OCI-LY7 (cell line): ENCODE measurements at regions not wholly inside any gene's neighbourhood (a gene's known extent, or its start where the extent isn't known, plus 50 kb on each side); places are given as distances from the start of the nearest gene placed in this dataset.

ENCODE experiments used
- BruUV-seq: library from RNA; stranded (reverse); fragments of 400-500 nt; replicated peaks from 2 replicates; lab custom pipeline; 2021; lab: Mats Ljungman, UMichigan
- CTCF ChIA-PET: fragments of 300-600 bp; sonication (Branson Sonifier 250); formaldehyde crosslinking; loops from one replicate; lab custom pipeline; 2022; ENCODE audit warnings: antibody characterized with exemption; ENCODE audit not compliant: unreplicated experiment; lab: Charles Lee
- POLR2A ChIA-PET: fragments of 300-600 bp; sonication (Branson Sonifier 250); formaldehyde crosslinking; loops from one replicate; lab custom pipeline; 2022; ENCODE audit warnings: antibody characterized with exemption; lab: Charles Lee
- DNase-seq: peaks from one replicate; pipeline ENCODE4 v3.0.0-alpha.2; 2015; ENCODE audit warnings: low spot score
- H2AFZ ChIP-seq: fragments of 200-600 bp; sonication (generic), shearing (Covaris generic); 2 replicates; pipeline ENCODE4 v1.6.1; 2014; ENCODE audit warnings: mild to moderate bottlenecking, antibody characterized with exemption, low read length, moderate library complexity
- H3K27ac ChIP-seq: fragments of 200-600 bp; sonication (generic); 2 replicates; pipeline ENCODE4 v1.5.1; 2014; ENCODE audit warnings: mixed run types, low read depth, mild to moderate bottlenecking, moderate library complexity, low read length, inconsistent platforms; ENCODE audit not compliant: poor library complexity, severe bottlenecking
- H3K36me3 ChIP-seq: fragments of 200-600 bp; sonication (generic); 2 replicates; pipeline ENCODE4 v1.6.1; 2014; ENCODE audit warnings: mild to moderate bottlenecking, antibody characterized with exemption, low read length, moderate library complexity, mixed read lengths; ENCODE audit not compliant: insufficient read depth
- H3K4me1 ChIP-seq: fragments of 200-600 bp; sonication (generic); 2 replicates; pipeline ENCODE4 v1.5.1; 2014; ENCODE audit warnings: mild to moderate bottlenecking, low read length; ENCODE audit not compliant: insufficient read depth, poor library complexity, severe bottlenecking
- H3K4me2 ChIP-seq: fragments of 200-600 bp; sonication (generic); 2 replicates; pipeline ENCODE4 v1.6.1; 2014; ENCODE audit warnings: mild to moderate bottlenecking, low read length
- H3K4me3 ChIP-seq: fragments of 200-600 bp; sonication (generic); 2 replicates; pipeline ENCODE4 v1.5.1; 2014; ENCODE audit warnings: mild to moderate bottlenecking, low read depth, low read length; ENCODE audit not compliant: poor library complexity, severe bottlenecking
- H3K79me2 ChIP-seq: fragments of 200-600 bp; sonication (generic); 2 replicates; pipeline ENCODE4 v1.6.1; 2016; ENCODE audit warnings: low read depth, mild to moderate bottlenecking, low read length, moderate library complexity, mixed read lengths; ENCODE audit not compliant: insufficient read depth
- H3K9me2 ChIP-seq: fragments of 200-600 bp; sonication (generic); 2 replicates; pipeline ENCODE4 v1.6.1; 2016; ENCODE audit warnings: mild to moderate bottlenecking, low read length, mixed read lengths; ENCODE audit not compliant: insufficient read depth
- H3K9me3 ChIP-seq: fragments of 200-600 bp; sonication (generic); 2 replicates; pipeline ENCODE4 v1.6.1; 2014; ENCODE audit warnings: mild to moderate bottlenecking, mixed run types, low read length, mixed read lengths
- H4K20me1 ChIP-seq: fragments of 200-600 bp; sonication (generic); 2 replicates; pipeline ENCODE4 v1.6.1; 2014; ENCODE audit warnings: mild to moderate bottlenecking, antibody characterized with exemption, low read length, moderate library complexity, mixed read lengths; ENCODE audit not compliant: insufficient read depth
- CTCF ChIP-seq: fragments of 200-600 bp; sonication (generic); conservative IDR thresholded peaks from 2 replicates; pipeline ENCODE4 v1.5.1; 2014; ENCODE audit warnings: mild to moderate bottlenecking, antibody characterized with exemption, low read length, moderate library complexity, mixed read lengths
- EZH2phosphoT487 ChIP-seq: fragments of 200-600 bp; sonication (generic); IDR thresholded peaks from 2 replicates; pipeline ENCODE4 v1.6.1; 2018; ENCODE audit warnings: low read depth, borderline replicate concordance, mild to moderate bottlenecking, mixed run types, antibody characterized with exemption, low read length, moderate library complexity, mixed read lengths
- intact Hi-C: fragments of 100-400 bp; cut with micrococcal nuclease; formaldehyde crosslinking; loops from one replicate; pipeline ENCODE4 v1.10.0; 2022; ENCODE audit not compliant: unreplicated experiment

- Histone ChIP-seq H3K4me1 (no peaks in the 10 kb centered on the region), H3K4me2 (no peak overlapping the region), H3K9me2 (no peaks in the 10 kb centered on the region), H3K79me2 (no peaks in the 10 kb centered on the region), H2AFZ (no peak overlapping the region), H3K9me3 (no peaks in the 10 kb centered on the region), H3K4me3 (no peak overlapping the region), H4K20me1 (no peaks in the 10 kb centered on the region), H3K27ac (no peak overlapping the region), H3K36me3 (no peaks in the 10 kb centered on the region)
- no peak for DNase-seq
- BruUV-seq, result no TSS peak
- intact Hi-C loops, result no loop called here
- TF ChIP-seq CTCF (no peak), EZH2phosphoT487 (no peak)
- POLR2A ChIA-PET, result no interaction called here
- CTCF ChIA-PET, result no interaction called here
These were observed 196.6 kb upstream of the KCNG1 start for GRCh38 chr20:51219544-51219943.

GRCh38 chr20:51218603-51219002, 195.7 kb upstream of the KCNG1 start:
- POLR2A ChIA-PET, result no interaction called here
- TF ChIP-seq EZH2phosphoT487, result no peak
- no peak for TF ChIP-seq CTCF
- H3K4me1 ChIP-seq, result no peaks in the 10 kb centered on the region

GRCh38 chr20:51217347-51218045, 194.6 kb upstream of the KCNG1 start:
- H3K4me2 ChIP-seq, result no peak overlapping the region
- DNase-seq, result no peak
- CTCF ChIA-PET, result no interaction called here
- no peaks in the 10 kb centered on the region for H3K9me2 ChIP-seq
- no peak overlapping the region for H2AFZ ChIP-seq
- no peaks in the 10 kb centered on the region for H4K20me1 ChIP-seq
- TF ChIP-seq EZH2phosphoT487, result no peak
- no peak for TF ChIP-seq CTCF
- no peak overlapping the region for H3K4me3 ChIP-seq
- BruUV-seq, result no TSS peak
- no peaks in the 10 kb centered on the region for H3K79me2 ChIP-seq
- no peaks in the 10 kb centered on the region for H3K9me3 ChIP-seq
- no peaks in the 10 kb centered on the region for H3K4me1 ChIP-seq
- intact Hi-C loops, result no loop called here
- H3K36me3 ChIP-seq, result no peaks in the 10 kb centered on the region
- H3K27ac ChIP-seq, result no peak overlapping the region
- POLR2A ChIA-PET, result no interaction called here

More at GRCh38 chr20:51218603-51219002, 195.7 kb upstream of the KCNG1 start:
- no peaks in the 10 kb centered on the region for H4K20me1 ChIP-seq
- no peak overlapping the region for H3K4me3 ChIP-seq
- CTCF ChIA-PET, result no interaction called here
- no peaks in the 10 kb centered on the region for H3K9me2 ChIP-seq
- no TSS peak for BruUV-seq
- H2AFZ ChIP-seq, result no peak overlapping the region
- no peaks in the 10 kb centered on the region for H3K9me3 ChIP-seq
- no peaks in the 10 kb centered on the region for H3K79me2 ChIP-seq
- DNase-seq, result no peak
- no peak overlapping the region for H3K4me2 ChIP-seq
- no peaks in the 10 kb centered on the region for H3K36me3 ChIP-seq
- intact Hi-C loops, result no loop called here
- H3K27ac ChIP-seq, result no peak overlapping the region
